ENCODE measurements at regions not wholly inside any gene's neighbourhood (a gene's known extent, or its start where the extent isn't known, plus 50 kb on each side); places are given as distances from the start of the nearest gene placed in this dataset.
A peak's percentile ranks its signal among the peaks of the same experiment; 100 is the strongest.
"Not testable (repeated sequence)": the region's sequence is repeated elsewhere in the genome, so short reads cannot be mapped to it uniquely, and the experiment has no call there.

DNA sequence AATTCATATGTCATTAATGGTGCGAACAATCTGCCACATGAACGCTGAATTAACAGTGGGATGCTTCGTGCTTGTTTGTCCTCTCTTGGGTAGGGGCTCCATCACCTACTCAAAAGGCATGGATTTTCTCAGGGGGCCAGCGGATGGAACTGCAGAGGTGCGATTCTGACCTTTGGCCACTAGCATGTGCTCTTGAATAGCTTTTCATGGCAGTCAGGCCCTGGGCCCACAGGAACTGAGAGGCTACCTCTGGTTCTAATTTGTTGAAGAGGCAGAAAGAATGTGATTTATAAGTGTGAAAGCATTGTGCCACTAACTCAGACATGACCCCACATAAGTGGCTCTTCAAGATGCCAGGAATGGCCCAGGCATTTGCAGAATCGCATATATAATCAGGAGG lies 283.2 kb downstream of the INSIG2 start:
- Histone ChIP-seq H3K9me3 (no peaks in the 10 kb centered on the region), H3K4me1 (no peaks in the 10 kb centered on the region), H3K36me3 (no peaks in the 10 kb centered on the region), H3K27me3 (no peaks in the 10 kb centered on the region), H3K4me3 (ENCODE audit: low read depth, low read length) (no peak overlapping the region)
- peak; percentile 5 for DNase-seq
- TF ChIP-seq, protein P1, sequence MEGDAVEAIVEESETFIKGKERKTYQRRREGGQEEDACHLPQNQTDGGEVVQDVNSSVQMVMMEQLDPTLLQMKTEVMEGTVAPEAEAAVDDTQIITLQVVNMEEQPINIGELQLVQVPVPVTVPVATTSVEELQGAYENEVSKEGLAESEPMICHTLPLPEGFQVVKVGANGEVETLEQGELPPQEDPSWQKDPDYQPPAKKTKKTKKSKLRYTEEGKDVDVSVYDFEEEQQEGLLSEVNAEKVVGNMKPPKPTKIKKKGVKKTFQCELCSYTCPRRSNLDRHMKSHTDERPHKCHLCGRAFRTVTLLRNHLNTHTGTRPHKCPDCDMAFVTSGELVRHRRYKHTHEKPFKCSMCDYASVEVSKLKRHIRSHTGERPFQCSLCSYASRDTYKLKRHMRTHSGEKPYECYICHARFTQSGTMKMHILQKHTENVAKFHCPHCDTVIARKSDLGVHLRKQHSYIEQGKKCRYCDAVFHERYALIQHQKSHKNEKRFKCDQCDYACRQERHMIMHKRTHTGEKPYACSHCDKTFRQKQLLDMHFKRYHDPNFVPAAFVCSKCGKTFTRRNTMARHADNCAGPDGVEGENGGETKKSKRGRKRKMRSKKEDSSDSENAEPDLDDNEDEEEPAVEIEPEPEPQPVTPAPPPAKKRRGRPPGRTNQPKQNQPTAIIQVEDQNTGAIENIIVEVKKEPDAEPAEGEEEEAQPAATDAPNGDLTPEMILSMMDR (IDR thresholded peaks at IDR 0.05; ENCODE audit: low read depth, low read length), result peak; percentile 41

GRCh38 chr2:118369521-118369920 lies 281.2 kb downstream of the INSIG2 start:
- H3K36me3 ChIP-seq; DNase-seq; H3K4me3 ChIP-seq (ENCODE audit: low read depth, low read length); H3K9me3 ChIP-seq; H3K4me1 ChIP-seq; H3K27me3 ChIP-seq: not testable (repeated sequence)

DNA sequence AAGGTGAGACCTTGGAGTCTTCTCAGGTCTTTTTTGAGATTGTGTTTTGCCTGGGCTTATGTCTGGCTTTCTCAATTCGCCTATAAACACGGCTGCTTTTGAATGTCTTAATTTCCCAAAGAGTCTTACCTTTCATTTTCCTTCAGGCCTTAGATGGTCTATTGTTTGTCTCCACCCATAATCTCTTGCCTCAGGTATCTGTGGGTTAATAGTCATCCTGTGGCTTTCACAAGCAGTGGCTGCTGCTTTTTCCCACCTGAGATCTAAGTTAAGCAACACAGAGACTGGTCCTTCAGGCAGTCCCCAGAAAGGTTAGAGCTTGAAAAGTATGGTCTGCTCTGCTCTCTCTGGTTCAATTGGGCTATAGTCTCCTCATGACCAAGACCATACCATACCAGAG lies 275.3 kb downstream of the INSIG2 start:
- H3K4me1 ChIP-seq, result no peaks in the 10 kb centered on the region
- TF ChIP-seq, protein P1 (IDR thresholded peaks at IDR 0.05; ENCODE audit: low read depth, low read length), result no peak

GRCh38 chr2:118356051-118356450 lies 267.8 kb downstream of the INSIG2 start:
- no peaks in the 10 kb centered on the region for H3K9me3 ChIP-seq
- no peaks in the 10 kb centered on the region for H3K27me3 ChIP-seq
- no peaks in the 10 kb centered on the region for H3K36me3 ChIP-seq
- no peak overlapping the region for H3K4me3 ChIP-seq (ENCODE audit: low read depth, low read length)
- TF ChIP-seq, protein P1 (IDR thresholded peaks at IDR 0.05; ENCODE audit: low read depth, low read length), result no peak
- DNase-seq, result no peak
- H3K4me1 ChIP-seq, result no peaks in the 10 kb centered on the region

More for the DNA sequence above, 275.3 kb downstream of the INSIG2 start:
- H3K9me3 ChIP-seq, result no peaks in the 10 kb centered on the region
- no peak for DNase-seq
- no peak overlapping the region for H3K4me3 ChIP-seq (ENCODE audit: low read depth, low read length)
- no peaks in the 10 kb centered on the region for H3K27me3 ChIP-seq
- no peaks in the 10 kb centered on the region for H3K36me3 ChIP-seq

DNA sequence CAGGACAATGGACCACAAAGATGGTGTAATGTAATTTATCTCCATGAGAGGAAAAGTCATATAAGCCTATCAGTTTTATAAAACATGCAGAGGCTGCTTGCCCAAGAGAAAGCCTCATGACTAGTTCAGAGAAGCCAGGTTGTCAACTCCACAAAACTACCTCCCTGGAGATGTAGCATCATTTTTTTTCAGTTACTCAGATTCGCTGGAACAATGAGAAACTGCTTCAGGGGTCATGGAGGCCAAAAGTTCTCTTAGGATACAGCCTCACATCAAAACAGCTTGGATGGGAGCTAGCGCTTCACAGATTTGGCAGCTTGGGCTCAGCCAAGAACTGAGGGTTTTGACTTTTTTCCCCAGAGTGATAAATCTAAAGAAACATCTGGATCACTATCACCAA lies 263.5 kb downstream of the INSIG2 start:
- H3K4me1 ChIP-seq, result no peaks in the 10 kb centered on the region
- no peak overlapping the region for H3K4me3 ChIP-seq (ENCODE audit: low read depth, low read length)
- H3K36me3 ChIP-seq, result no peaks in the 10 kb centered on the region
- no peaks in the 10 kb centered on the region for H3K27me3 ChIP-seq
- DNase-seq, result no peak
- TF ChIP-seq, protein P1 (IDR thresholded peaks at IDR 0.05; ENCODE audit: low read depth, low read length), result no peak
- H3K9me3 ChIP-seq, result no peaks in the 10 kb centered on the region

GRCh38 chr2:118350621-118351020 lies 262.4 kb downstream of the INSIG2 start:
- no peak overlapping the region for H3K4me3 ChIP-seq (ENCODE audit: low read depth, low read length)
- no peaks in the 10 kb centered on the region for H3K27me3 ChIP-seq
- no peaks in the 10 kb centered on the region for H3K36me3 ChIP-seq
- H3K9me3 ChIP-seq, result no peaks in the 10 kb centered on the region
- H3K4me1 ChIP-seq, result no peaks in the 10 kb centered on the region
- no peak for DNase-seq
- TF ChIP-seq, protein P1 (IDR thresholded peaks at IDR 0.05; ENCODE audit: low read depth, low read length), result no peak

- no peak for DNase-seq
- TF ChIP-seq, protein P1 (IDR thresholded peaks at IDR 0.05; ENCODE audit: low read depth, low read length), result no peak
- no peaks in the 10 kb centered on the region for H3K9me3 ChIP-seq
- no peaks in the 10 kb centered on the region for H3K36me3 ChIP-seq
- H3K27me3 ChIP-seq, result no peaks in the 10 kb centered on the region
- no peak overlapping the region for H3K4me3 ChIP-seq (ENCODE audit: low read depth, low read length)
- H3K4me1 ChIP-seq, result no peaks in the 10 kb centered on the region
Measured at GRCh38 chr2:118349365-118349764, 261.1 kb downstream of the INSIG2 start.

Data from BE2C (cell line).